ENCODE measurements at regions not wholly inside any gene's neighbourhood (a gene's known extent, or its start where the extent isn't known, plus 50 kb on each side); places are given as distances from the start of the nearest gene placed in this dataset.

GRCh38 chr21:14712121-14712715, 166.1 kb upstream of the SAMSN1 start:
- TF ChIP-seq TAF1 (IDR thresholded peaks at IDR 0.05; ENCODE audit: borderline replicate concordance, insufficient read depth, low read length) (no peak), POLR2AphosphoS5 (IDR thresholded peaks at IDR 0.05; ENCODE audit: low read depth, low read length) (no peak)

Data from PFSK-1 (cell line).